GM21447 (cell line): ENCODE measurements at regions not wholly inside any gene's neighbourhood (a gene's known extent, or its start where the extent isn't known, plus 50 kb on each side); places are given as distances from the start of the nearest gene placed in this dataset.
"Not testable (repeated sequence)": the region's sequence is repeated elsewhere in the genome, so short reads cannot be mapped to it uniquely, and the experiment has no call there.

Experiments
- ATAC-seq: cut with Tn5 transposase; IDR thresholded peaks from one replicate; pipeline ENCODE4 v1.9.1; 2021; ENCODE audit not compliant: unreplicated experiment

GRCh38 chr9:89854715-89855475, 250.1 kb downstream of the GADD45G start:
- ATAC-seq: no peak

- ATAC-seq: not testable (repeated sequence)
Measured at GRCh38 chr9:89856296-89856695, 251.5 kb downstream of the GADD45G start.

- not testable (repeated sequence) for ATAC-seq
Measured at GRCh38 chr9:89856950-89857349, 252.1 kb downstream of the GADD45G start.

DNA sequence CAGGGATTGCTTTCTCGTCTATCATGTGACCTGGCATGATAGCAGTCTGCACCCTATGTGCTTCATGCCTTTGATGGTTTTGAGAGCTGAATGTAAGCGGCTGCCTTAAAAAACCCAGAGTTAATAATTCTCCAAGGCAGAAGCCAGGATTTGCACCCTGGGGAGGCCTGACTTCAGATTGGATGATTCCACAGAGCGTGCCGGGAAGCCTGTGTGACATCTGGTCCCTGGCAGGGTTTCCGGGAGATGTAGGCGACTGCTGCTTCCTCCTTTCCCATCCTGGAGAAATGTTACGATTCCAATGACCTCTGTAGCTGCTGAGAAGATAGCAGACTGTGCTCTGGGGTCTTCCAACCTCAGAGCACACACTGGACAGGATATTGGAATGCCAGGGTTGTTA, 255.0 kb downstream of the GADD45G start:
- ATAC-seq: not testable (repeated sequence)

DNA sequence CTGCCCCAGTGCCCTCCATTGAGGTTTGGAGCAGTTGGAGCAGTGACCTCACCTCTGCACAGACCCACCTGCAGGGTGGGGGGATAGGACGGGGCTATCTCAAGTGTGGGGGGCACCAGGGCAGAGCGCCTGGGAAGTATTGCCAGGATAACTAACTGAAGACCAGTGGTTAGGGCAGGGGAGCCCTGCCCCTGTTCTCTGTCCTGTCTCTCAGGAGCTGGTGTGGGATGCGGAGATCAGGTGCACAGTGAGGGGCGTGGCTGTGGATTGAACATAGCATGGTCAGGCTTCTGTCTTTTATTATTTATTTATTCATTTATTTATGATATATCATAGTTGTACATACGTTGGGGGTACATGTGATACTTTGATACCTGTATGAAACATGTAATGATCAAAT, 256.6 kb downstream of the GADD45G start:
- ATAC-seq: not testable (repeated sequence)

DNA sequence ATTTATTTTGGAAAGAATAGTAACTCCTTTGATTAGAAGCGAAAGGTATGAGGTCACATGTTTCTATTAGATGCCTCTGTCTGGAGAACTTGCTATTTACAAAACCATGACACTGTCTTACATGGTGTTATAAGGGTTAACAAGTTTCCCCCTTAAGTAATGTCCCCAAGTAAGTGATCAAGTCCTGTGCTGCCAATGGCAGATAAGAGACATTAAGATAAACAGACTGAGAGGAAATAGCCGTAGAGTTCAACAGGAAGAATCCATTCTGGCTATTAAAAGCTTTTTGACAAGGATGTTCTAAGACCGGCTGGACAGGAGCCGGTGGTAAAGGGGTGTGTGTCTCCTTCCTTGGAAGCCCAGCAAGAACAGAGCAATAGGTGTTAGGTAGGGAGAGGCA, 257.5 kb downstream of the GADD45G start:
- no peak for ATAC-seq

DNA sequence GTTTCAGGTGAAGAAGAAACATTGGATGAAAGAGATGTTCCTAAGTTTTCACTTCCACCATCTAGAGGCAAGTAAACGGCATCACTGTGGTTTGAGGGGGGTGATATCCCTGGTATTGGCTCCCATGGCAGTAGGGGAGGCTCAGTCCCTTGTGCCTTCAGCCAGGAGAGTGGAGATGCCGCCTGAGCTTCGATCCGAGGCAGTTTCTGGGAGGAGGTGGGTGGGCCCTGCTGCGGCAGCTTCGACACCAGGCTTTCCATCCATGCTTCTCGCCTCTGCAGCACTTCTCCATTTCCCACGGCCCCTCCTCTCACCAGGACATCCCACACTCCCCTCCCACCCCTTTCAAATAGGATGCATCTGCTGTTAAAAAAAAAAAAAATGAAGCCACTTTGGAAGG, 258.3 kb downstream of the GADD45G start:
- ATAC-seq: no peak

- ATAC-seq: no peak
Measured at GRCh38 chr9:89863837-89864236, 259.0 kb downstream of the GADD45G start.

DNA sequence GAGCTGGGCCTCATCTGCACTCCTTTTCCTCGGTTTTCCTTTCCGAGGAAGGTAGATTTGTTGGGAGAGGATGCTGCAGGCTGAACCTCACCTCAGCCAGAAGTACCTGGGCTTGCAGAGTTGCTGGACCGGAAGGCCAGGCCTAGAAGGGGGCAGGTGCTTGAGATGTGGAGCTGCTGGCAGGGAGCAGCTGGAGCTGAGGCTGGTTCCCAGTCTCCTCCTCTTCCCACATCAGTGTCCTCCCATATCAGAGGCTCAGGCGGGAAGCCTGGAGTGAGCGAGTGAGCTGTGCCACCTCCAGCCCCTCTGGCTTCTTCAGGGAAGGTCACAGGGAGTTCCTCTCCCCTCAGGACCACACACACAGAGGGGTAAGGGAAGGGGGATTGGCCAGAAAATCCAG, 259.4 kb downstream of the GADD45G start:
- no peak for ATAC-seq

DNA sequence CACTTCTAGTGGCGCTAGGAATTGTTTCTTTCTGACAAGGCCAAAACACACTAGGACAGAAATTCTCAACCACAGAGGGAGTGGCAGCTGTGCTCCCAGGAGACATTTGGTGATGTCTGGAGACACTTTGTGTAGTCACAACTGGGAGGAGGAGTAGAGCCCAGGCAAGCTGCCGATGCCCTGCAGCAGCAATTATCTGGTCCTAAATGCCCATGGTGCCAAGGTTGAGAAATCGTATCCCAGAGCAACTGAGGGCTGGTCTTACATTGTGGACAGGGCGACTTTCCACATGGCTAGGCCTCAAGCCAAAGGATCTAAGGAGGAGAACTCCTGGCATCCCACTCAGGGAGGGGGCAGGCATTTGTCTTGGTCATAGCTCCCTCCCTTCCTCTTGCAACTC, 259.9 kb downstream of the GADD45G start:
- no peak for ATAC-seq

- no peak for ATAC-seq
Measured at GRCh38 chr9:89865357-89865756, 260.5 kb downstream of the GADD45G start.

- ATAC-seq: no peak
Measured at GRCh38 chr9:89865981-89866380, 261.2 kb downstream of the GADD45G start.

DNA sequence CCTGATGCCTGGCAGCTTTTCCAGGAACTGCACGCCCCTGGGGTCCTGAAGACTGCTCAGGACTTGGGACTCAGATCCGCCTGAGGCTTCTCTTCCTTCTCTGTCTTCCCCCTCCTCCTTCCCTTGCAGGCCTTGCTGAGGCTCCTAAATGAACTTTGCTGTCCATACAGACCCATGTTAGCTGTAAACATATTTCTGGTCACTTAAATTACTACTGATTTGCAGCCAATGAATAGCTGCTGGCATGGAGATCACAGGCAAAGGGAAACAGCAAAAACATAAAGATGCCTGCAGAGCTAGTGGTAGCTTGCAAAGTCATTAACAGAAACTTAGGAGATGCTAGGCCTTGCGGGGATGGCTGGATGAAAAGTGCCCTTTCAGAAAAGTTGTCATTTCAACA, 261.9 kb downstream of the GADD45G start:
- ATAC-seq: no peak

- ATAC-seq: no peak
Measured at GRCh38 chr9:89868100-89868499, 263.3 kb downstream of the GADD45G start.

GRCh38 chr9:89869793-89870580, 265.2 kb downstream of the GADD45G start:
- ATAC-seq: no peak

DNA sequence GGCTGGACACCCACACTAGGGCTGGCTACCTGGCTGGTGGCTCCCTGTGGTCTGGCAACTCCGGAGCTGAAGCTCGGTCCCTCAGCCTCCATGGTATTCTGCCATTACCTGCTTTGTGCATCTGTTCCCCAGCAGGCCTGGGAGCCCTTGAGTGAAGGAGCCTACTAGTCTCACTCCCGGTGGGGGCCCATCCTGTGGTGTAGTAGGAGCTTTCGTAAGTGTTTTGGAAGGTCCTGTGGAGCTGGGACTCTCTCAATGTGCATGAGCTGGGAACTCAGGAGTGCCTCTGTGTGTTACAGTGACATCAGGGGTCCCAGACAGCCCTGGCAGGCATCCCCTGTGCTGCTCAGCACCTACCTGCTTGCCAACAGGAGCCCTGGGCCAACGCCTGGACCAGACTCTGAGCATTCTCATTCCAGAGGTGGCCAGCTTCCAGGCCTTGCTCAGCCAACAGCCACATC, 267.1 kb downstream of the GADD45G start:
- no peak for ATAC-seq

DNA sequence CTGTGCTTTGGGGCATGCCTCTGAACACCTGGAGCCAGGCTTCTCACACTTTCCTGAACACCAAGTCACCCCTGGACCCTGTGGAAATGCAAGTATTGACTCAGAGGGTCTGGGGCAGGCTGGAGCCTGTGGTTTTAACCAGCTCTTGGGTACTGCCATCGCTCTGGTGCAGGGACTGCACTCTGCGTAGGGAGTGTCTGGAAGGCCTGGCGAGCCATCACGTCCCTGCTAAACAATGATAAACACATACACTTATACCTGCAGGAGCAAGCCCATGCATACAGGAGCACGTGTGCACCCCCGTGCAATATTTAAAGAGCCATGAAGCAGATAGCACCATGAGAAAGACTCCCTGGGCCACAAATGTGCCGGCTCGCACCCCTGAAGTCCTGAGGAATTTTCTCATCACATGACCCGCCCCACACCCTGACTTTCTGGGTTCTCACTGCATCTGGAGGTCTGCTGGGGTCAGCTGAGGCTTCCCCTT, 267.7 kb downstream of the GADD45G start:
- ATAC-seq: no peak

DNA sequence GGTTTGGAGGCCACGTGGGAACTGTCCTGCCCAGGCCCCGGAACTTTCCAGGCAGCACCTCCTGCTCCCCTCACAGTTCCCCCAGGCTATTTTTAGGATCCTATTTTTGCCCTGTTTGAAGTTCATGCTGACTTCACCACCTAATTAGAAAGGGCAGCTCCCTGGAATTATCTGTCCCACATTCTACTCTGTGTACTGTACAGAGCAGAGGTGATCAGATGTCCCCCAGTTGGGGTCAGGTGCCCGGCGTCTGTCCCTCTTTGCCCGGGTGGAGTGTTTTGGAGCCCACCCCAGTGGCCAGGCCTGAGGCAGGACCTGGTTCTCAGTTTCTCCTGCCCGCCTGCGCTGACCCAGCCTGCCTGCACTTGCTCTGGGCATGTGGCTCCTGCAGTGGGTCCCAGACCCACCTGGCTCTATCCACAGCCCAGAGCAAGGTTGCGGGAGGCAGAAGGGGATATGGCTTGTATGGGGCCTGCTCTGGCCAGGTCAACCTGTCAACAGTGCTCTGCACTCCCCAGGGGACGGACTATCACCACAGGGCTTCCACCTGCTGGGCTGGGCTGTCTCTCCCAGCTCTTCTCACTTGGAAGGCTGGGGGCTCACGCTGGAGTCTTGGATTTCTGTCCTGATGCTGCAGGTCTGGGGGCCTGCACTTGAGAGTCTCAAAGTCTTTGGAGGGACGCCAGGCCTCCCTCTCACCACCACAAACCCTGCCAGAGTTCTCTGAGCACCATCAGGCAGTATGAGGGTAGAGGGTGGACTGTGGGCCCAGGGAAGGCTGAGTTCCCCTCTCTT, 268.3 kb downstream of the GADD45G start:
- no peak for ATAC-seq

GRCh38 chr9:89873801-89874200, 269.0 kb downstream of the GADD45G start:
- ATAC-seq: no peak

DNA sequence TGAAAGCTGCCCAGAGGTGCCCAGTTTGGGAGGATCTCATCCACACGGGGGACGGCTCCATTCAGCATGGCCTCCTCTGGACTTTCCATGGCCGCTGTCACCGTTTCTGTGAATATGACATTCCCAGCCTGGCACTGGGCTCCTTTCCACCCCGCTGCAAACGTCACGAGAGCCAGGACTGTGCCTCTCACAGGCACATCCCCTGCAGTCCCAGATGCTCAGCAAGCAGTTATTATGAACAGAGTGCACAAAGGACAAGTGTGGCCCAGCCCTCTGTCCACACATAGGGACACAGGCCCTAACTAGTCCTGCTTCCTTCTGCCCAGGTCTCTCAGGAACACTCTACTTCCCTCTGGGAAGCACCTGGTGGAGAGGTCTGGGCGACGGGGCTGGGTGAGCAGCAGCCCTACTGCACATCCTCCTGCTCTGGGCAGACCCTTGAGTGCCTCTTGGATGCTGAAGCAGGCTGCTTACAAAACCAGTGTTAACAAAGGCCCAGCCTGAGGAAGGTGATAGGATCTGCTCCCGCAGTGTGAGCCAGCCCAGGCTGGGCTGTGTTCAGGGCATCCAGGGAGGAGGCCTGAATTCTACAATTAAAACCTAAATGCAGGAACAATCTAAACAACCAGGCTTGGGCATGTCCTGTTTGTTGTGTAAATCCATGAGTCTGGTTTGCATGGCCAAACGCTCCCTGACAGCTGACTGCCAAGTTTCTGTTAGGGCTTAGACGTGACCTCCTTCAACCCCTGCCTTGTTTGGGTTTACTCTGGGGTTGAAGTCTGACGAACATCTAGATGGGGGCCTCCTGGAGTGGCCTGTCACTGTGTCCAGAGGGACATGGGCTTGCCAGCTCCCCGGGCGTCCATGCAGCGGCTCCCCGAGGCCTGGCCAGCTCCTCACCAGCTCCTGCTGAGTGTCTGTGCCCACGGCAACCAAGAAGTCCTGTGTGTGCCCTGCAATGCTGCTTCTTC, 269.8 kb downstream of the GADD45G start:
- ATAC-seq: no peak
